Stimulated activated CD8-positive, alpha-beta memory T cell treated with anti-CD3 and anti-CD28 coated beads, Interleukin-7, amount 100 ng/mL, for 48 hours (primary cell): ENCODE measurements at regions not wholly inside any gene's neighbourhood (a gene's known extent, or its start where the extent isn't known, plus 50 kb on each side); places are given as distances from the start of the nearest gene placed in this dataset.

ENCODE experiments used
- DNase-seq, 2 donors: peaks; one replicate each; pipeline ENCODE4 v3.0.0-alpha.2; 2020; ENCODE audit warnings: low read depth in 1 of 2; ENCODE audit errors: extremely low read depth in 1 of 2

DNA sequence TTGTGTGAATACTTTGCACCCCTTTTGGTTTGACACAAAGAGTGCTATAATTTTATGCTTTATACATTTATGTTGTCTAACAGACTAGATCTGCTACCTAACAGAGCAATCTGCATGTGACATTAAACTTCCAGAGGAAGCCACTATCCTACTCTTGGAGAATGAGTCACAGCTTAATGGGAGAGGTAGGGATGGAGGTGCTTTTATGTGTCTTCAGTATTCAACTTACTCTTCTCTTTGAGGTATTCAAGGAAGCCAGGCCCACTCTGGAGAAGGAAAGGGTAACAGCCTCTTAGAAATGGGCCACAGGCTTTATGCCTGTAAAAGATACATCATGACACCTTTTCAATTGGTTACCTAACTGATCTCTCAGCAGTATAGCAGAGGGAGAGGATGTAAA, 85.8 kb upstream of the NEUROD1 start:
- no peak for DNase-seq

DNA sequence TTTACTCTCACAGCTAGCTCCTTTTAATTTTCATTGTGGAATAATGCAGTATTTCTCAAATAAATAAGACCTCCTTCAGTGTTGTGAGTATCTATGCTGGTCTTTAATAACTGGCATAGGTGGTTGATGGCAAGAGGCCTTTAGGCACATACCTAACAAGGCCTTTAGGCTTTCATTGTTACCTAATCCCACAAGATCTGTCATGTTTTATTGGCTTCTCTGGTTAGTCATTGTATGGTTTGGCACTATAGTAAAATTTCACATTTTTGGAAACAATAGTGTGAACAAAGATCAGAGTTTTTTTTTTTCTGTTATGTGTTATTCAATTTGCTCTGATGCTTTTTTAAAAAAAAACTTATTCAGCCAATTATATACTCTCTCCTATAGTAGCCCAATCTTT, 89.8 kb upstream of the NEUROD1 start:
- no peak for DNase-seq

DNA sequence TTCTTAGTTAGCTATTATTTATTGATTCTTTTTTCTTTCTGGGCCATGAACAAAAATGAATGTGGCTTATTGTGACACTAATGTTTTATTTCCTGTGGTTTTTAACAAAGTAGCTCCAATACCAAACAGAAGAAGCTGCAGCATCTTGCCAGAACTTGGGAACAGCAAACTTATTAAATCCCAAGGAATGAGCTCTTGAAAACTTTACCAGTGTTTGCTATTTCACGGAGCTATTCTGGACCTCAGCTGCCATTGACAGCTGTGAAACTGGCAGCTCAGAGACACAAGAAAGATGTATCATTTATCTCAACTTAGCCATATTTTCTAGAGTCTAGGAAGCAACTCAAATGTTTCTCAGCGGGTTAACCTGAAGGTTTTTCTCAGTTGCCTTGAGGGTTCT, 91.0 kb upstream of the NEUROD1 start:
- no peak for DNase-seq

DNA sequence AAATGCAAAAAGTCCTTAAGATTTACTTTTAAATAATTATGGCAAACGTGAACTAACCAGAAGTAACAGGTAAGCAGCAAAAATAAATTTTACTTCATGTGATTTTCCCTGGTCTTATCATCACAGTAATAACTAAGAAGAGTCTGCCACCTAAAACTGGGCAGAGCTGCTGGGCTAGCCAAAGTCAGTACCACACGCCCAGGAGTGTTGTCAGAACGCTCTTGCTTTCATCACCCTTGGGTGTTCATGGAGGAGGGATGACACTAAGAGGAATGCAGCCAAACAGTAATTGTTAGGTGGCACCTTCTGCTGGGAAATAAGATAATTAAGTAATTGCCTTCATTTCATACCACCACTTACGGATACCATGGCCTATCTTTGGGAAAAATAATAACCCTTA, 92.0 kb upstream of the NEUROD1 start:
- no peak for DNase-seq

DNA sequence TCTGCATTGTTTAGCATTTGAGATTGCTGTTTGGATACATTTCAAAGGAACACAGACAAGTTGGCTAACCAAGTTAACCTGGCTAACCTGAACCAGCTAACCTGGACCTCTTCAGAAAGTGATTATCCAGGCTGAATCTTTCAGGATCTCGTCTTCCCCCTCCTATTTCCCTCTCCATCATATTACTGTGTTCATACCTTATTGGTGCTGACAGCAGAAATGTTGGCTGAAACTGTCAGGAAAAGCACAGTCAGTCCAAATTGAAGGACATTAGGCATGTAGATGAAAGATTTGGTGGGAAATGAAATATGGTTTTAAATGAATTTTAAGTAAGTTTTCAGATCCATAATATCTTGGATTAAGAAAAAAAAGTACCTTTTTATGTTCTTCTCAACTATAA, 92.5 kb upstream of the NEUROD1 start:
- no peak for DNase-seq

DNA sequence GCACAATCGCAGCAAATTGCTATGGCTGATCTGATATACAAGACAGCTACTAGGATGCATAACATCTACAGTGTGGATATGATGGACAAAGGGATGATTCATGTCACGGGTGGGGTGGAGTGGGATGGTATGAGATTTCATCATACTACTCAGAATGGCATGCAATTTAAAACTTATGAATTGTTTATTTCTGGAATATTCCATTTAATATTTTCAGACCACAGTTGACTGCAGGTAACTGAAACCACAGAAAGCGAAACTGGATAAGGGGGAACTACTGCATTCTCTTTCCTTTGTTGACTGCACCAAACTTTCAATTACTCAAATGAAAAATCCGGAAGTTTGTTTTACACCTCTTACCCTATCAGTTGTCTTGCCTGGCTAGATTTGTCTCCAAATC, 94.4 kb upstream of the NEUROD1 start:
- no peak for DNase-seq

DNA sequence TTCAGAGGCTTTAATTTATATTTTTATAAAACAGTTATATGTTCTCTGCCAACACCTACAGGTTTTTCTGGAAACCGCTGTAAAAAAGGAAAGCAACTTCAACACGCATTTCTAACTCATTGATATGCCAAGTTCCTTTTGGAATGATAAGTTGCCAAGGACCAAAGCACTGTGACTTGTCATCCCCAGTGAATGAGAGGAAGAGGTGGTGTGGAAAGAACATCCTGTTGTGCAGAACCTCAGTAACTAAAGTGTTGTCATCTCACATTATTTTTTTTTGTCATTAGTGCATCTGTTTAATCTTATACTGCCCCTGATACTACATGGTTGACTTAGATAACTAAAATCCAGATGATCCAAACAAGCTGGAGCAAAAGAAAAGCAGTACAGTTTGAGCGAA, 96.0 kb upstream of the NEUROD1 start:
- DNase-seq, result no peak

DNA sequence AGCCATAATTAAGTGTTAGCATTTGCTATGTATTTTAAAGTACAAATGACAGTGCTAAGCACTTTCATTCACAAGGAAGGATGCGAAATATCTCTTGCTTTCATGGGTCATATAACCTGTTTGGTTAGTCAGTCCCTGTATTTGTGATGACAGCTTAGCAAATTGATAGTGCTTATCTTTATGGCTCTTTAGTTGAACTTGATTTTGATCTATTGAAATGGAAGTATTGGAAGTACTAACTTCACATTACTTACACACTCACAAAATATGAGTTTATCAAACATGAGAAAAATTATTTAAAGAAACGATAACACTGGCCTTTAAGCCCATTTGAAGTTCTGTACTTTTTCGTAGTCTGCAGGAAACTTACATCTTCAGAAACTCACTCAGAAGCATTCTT, 97.4 kb upstream of the NEUROD1 start:
- no peak for DNase-seq

DNA sequence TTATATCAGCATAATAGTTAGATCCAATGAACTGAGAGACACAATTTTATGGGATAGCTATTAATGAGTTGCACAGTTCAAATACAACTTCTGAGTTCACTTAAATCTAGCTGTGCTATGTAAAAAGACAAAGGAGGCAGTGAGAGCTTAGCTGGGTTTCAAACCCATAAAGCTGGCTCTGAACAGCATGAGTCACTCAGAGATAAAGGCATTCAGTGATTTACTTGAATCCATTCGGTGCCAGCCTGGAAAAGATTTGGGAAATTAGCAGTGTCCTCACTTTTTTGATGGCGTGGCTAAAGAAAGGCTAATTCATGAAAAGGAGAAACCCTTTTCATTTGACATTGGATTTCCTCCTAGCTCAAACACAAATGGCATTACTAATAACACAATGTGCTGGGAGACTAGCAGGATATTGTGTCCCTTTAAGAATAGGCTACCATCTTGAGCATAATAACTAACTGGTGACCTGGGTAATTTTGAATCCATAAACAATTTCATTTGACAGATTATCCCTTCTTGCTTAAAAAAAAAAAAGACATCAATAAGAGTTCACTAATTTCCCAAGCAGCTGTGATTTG, 98.4 kb upstream of the NEUROD1 start:
- DNase-seq, result no peak

DNA sequence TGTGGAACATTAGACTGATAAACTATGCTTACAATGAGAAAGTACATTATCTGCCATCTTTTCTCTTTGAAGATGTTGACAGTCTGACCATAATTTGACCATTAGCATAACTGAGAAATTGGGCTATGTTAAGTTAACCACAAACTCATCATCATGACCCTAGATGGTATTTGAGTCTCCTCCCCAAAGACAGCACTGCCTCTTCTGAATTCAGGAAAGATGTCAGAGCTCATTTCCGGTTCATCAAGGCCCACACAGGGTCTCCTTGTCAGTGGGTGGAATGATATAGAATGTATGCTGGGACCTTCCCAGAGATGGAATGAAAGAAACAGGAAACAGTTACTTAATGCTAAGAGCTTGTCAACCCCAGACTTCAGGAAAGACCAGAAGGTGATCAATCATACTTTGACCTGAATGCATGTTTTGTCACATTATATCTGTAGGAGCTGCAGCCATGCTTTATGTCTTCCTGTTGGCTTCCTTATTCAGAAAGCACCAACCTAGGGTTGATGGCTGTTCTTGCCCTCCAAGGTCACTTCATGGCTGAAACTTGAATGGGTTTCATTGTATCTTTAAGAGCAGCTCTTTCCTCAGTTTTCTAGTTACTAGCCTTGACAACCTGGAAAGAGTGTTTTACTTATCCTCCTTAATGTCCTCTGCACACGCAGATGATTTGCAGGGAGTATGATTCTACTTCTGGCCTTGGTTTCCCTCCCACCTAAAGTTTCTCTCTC, 99.1 kb upstream of the NEUROD1 start:
- no peak for DNase-seq

DNA sequence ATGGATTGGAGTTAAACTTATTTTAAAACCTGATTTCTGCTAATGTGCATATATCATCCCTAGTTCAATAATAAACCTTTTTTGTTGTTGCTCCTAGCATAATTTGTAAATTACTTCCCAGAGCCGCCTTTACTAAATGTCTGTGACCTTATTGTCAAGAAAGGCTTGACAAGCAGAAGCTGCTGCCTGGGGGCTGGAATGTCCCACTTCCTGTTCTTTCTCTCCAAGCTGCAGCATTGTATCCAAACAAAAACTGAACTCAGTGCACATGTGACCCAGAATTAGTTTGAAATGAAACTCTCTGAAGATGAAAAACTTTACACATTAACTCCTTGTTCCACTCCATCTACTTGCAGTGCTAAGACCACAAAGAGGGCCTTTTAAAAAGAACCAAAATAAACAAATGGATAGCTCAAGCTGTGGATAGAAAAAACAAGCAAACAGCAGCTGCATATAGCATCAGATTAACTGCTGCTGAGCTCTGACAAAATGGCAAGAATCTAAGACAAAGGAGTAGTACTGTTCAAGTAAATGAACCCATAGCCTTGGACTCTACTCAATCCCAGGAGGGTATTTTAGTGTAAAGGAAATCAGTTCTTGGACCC, 99.8 kb upstream of the NEUROD1 start:
- DNase-seq, result no peak

DNA sequence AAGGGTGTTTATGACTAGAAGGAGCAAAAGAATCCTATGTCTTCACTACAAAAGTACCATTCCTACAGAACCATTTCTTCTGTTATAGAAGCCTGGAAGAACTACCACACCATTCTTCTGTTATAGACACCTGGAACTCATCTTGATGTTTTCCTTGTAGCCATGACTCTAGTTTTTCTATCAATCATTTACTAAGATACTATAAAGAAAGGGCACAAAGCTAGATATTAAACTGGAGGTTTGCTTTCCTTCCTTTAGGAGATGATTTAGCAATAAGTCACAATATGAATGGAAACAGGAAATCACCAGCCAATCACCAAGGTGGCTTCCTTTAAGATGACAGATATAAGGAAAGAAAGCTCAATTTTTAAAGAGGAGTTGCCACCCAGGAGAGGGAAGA, 100.3 kb upstream of the NEUROD1 start:
- DNase-seq, result no peak

DNA sequence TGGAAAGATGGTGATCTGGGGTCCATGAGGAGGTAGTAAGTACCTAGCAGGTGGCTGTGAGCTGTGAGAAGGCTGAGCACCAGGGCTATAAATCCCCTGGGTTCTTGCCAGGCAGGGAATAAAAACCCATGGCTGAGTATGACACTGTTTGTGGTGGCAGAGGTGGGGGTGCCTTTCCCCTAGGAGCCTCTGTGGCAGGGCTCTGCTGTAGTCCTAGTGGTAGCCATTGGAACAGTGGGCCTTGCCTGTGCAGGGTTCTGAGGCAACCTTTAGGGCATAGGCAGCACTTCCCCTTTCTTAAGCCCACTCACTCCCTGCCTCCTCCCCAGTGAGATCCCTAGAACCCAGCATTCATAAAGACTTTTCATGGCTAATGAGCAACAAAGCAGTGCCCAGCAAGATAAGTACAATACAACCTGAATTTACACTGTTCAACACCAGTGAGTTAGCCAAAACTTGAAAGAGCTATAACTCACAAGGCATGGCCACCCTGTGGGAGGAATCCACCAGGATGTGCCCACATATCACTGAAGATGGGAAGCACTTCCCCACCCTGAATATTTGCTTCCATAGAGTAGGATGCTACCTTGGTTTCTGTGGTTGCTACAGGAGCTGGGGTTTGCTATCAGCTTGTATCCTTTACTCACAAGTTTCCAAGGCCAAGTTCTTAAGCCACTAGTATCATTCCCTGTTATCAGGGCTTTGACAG, 100.9 kb upstream of the NEUROD1 start:
- no peak for DNase-seq

DNA sequence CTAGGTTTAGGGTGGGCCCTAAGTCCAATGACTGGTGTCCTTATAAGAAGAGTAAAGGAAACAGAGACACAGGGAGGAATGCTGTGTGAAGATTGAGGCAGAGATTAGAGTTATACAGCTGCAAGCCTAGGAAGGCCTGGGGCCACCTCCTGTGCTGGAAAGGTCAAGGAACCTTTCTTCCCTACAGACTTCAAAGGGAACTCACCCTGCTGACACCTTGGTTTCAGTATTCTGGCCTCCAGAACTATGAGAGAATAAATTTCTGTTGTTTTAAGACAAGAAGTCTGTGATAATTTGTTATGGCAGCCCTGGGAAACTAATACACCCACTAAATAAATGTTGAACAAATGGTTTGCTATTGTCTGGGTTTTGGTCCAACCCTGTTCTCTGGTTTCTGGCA, 102.3 kb upstream of the NEUROD1 start:
- no peak for DNase-seq

DNA sequence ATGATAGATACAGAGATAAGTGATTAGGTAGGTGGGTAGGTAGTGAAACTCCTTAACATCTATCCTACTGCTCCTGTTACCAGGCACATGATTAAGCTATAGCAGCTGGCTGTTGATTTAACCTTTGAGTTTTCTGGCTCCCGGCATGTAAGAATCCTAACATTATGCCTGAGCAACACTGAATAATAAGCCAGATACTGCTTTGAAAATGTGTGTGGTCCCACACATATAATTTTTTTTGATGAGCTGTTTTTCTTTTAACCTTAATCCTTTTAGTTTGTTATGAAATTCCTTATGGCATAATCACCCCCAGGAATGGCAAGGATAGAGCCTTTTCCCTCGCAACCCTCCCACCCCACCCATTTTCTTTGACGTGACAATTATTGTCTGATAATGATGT, 104.2 kb upstream of the NEUROD1 start:
- DNase-seq, result no peak

DNA sequence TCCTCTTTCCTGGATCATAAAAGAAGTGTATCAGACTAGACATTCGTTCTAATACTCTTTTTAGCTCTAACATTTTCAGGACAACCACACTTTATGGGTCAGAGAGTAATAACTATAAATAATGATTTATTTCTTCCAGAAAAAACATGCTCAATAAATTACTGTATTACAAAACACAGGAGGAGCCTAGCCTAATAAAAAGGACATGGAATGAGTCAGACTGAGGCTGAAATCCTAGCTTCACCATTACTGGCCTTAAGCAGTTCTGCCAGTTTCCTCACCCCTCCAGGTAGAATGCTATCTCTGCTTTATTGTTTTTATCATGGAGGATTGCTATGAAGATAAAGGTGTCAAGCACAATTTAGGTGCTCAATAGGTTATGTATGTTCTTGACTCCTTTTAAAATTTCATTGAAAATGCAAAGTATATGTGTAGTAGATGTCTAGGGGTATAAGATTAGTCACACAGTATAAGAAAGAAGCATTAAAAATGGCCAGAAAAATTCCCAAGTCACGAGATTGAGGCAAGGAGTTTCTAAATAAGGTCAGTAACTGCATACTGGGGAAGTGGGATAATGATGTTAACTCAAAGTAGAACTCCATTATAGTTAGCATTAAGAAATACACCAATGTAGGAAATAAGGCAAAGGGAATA, 105.5 kb upstream of the NEUROD1 start:
- no peak for DNase-seq

DNA sequence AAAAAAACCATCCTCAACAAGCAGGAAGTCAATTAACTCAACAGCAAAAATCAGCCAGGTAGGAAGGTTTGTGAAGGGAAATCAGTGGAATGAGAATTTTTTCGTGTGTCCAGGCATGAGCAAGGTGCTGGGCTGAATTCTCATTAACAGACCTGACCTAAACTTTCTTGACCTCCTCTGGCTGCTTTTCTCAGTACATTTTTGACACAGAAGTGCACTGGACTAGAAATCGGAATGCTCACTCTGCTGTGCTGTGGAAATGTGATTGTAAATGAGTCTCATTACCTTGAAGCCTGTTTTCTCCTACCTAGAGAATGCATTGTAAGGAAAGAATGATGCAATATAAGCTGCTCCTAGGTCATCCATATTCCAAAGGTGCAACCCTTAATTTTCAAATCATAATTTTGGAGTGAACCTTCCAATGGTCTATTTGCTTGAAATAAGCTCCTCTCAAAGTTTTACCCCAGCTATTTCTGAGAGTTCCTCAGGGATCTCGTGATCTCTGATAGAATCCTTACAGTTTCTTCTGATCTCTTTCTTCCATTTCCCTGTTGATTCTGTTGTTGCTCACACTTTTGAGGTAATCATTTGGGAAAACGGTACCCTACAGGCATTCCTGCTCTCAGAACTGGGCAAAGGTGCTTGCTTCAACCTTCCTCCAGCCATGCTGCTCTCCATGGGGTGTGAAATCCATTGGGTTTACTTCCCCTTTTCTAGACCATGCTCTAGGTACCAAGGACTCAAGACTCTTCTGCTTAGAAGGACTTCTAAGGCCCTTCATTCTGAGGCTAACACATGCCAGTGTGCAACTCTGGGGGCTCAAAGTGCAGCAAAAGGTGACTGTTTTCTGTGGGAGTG, 104.9 kb upstream of the ITPRID2 start:
- DNase-seq, result no peak

DNA sequence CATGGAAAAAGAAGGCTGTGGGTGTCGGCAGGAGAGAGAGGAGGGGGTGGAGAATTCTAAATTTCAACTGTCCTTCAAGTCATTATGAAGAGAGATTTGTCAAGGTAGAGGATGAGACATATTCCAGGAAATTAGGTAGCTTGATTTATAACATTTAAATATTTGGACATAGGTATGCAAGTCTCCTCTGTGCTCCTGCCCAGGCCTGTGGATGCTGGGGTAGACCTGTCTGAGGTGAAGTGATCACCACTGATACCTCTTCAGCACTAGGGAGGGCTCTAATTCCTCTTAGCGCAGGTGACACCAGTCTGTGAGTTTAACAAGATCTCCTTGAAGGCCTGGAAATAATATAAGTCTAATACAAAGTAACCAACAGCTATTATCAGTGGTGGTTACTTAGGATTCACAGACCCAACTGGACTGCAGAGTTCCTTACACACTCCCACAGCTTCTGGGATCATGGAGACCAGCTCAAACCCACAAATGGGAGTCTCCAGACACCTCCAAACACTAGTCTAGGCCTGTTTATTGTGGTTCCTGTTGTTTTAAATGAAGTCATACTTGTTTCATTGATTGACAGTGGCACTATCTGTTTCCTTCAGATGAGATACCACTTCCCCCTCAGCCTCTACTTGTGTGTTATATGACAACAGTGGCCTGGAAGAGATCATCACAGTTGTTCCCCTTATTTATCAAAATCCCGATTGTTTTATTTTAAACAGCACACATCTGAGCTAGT, 104.1 kb upstream of the ITPRID2 start:
- no peak for DNase-seq

DNA sequence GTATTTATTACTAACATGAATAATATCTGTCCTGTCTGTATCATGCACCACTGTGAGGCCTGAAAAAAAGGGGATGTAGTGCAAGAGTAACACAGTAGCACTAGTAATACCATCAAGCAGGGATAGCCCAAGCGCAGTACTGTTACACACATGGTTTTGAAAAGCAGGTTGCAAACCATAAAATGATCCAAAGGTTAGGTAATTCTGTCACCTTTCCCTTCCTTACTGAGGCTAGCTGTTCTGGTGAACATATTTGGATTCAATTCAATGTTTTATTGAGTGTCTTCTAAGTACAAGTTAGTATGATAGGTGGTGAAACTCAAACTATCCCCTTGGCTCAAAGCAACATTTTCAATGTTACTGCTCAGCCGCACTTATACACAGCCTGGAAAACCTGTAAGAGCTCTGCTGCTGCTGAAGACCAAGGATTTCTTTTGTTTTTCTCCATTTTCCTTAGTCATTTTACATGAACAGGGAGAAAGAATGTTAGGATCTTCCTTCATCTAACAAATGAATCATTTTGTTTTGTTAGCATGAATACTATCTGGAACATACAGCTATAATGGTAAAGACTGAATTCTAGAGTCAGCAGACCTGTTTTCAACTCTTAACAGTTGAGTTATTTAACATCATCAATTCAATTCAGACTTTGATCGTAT, 102.5 kb upstream of the ITPRID2 start:
- DNase-seq, result no peak
